Suprapubic skin (tissue), 4 donors: ENCODE measurements at regions not wholly inside any gene's neighbourhood (a gene's known extent, or its start where the extent isn't known, plus 50 kb on each side); places are given as distances from the start of the nearest gene placed in this dataset.

Experiments
- EP300 ChIP-seq: sonication (generic); formaldehyde crosslinking; IDR thresholded peaks from one replicate; pipeline ENCODE4 v1.6.1; 2017; ENCODE audit warnings: antibody characterized with exemption
- POLR2A ChIP-seq, 2 donors: fragments of 450-650 bp; IDR thresholded peaks; one replicate each; pipeline ENCODE4 v1.6.1; 2017; ENCODE audit warnings: antibody characterized with exemption in 2 of 2, mild to moderate bottlenecking in 2 of 2, moderate library complexity in 2 of 2
- POLR2AphosphoS5 ChIP-seq, 3 donors: sonication (generic); formaldehyde crosslinking; IDR thresholded peaks; one replicate each; pipeline ENCODE4 v1.6.1; 2017; ENCODE audit warnings: antibody characterized with exemption in 3 of 3
- TF ChIP-seq, protein P1 (sequence below), 2 donors: fragments of 200-600 bp in 1 of 2; fragments of 450-650 bp in 1 of 2; sonication (generic) in 1 of 2; IDR thresholded peaks; one replicate each; pipeline ENCODE4 v1.5.1; 2016 to 2019; ENCODE audit warnings: antibody characterized with exemption in 2 of 2, mild to moderate bottlenecking in 1 of 2, moderate library complexity in 1 of 2

DNA sequence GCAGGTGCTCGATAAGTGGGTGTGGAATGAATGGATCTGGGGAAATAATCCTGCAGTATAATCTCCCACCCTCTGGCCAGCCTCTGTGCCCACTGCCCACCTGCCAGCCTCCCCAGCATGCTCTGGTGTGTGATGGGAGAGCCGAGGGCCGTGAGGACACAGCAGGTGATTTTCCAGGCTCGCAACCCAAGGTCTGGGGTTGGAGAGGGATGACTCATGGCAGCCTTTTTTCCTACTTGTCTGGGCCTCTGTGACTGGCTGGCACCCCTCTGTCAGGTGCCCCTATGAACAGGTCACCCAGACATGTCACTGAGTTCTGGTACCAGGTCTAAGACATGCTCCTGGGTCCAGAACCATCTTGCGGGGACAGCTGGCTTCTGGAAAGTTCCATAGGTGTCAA lies 385.7 kb upstream of the TNRC6C start:
- TF ChIP-seq POLR2AphosphoS5 (IDR thresholded peaks at IDR 0.05) (no peak), POLR2A (IDR thresholded peaks at IDR 0.05) (no peak), EP300 (no peak)
- TF ChIP-seq, protein P1, sequence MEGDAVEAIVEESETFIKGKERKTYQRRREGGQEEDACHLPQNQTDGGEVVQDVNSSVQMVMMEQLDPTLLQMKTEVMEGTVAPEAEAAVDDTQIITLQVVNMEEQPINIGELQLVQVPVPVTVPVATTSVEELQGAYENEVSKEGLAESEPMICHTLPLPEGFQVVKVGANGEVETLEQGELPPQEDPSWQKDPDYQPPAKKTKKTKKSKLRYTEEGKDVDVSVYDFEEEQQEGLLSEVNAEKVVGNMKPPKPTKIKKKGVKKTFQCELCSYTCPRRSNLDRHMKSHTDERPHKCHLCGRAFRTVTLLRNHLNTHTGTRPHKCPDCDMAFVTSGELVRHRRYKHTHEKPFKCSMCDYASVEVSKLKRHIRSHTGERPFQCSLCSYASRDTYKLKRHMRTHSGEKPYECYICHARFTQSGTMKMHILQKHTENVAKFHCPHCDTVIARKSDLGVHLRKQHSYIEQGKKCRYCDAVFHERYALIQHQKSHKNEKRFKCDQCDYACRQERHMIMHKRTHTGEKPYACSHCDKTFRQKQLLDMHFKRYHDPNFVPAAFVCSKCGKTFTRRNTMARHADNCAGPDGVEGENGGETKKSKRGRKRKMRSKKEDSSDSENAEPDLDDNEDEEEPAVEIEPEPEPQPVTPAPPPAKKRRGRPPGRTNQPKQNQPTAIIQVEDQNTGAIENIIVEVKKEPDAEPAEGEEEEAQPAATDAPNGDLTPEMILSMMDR (IDR thresholded peaks at IDR 0.05), result no peak
